Body of pancreas (tissue), 4 donors: ENCODE measurements at regions not wholly inside any gene's neighbourhood (a gene's known extent, or its start where the extent isn't known, plus 50 kb on each side); places are given as distances from the start of the nearest gene placed in this dataset.

Source experiments
- ATAC-seq: fragments of 150-250 bp; one replicate; pipeline ENCODE4 v1.9.1; 2016
- DNase-seq, 4 donors: peaks; one replicate each; pipeline ENCODE4 v3.0.0-alpha.2; 2019
- H3K27ac ChIP-seq, 4 donors: fragments of 200-600 bp; sonication (generic); 1 replicate in 3 of 4; 2 replicates in 1 of 4; pipeline versions ENCODE4 v1.5.1 to v1.6.1; 2016 to 2019; ENCODE audit warnings: mild to moderate bottlenecking in 1 of 4, mixed read lengths in 1 of 4, moderate library complexity in 1 of 4
- H3K27me3 ChIP-seq, 2 donors: fragments of 200-600 bp; sonication (generic); one replicate each; pipeline ENCODE4 v1.6.0; 2016; ENCODE audit warnings: mild to moderate bottlenecking in 1 of 2
- H3K36me3 ChIP-seq, 2 donors: fragments of 200-600 bp; sonication (generic); replicated peaks in 1 of 2; 2 replicates each; pipeline ENCODE4 v1.5.1; 2016; ENCODE audit warnings: low read depth in 2 of 2; ENCODE audit not compliant: insufficient read depth in 1 of 2
- H3K4me1 ChIP-seq: fragments of 200-600 bp; sonication (generic); one replicate; pipeline ENCODE4 v1.6.0; 2016
- H3K4me3 ChIP-seq, 2 donors: fragments of 200-600 bp; sonication (generic); 1 replicate in 1 of 2; 2 replicates in 1 of 2; pipeline ENCODE4 v1.5.1; 2016 to 2019
- H3K9me3 ChIP-seq, 3 donors: fragments of 200-600 bp; sonication (generic); 1 replicate in 2 of 3; 2 replicates in 1 of 3; pipeline ENCODE4 v1.5.1; 2016
- POLR2A ChIP-seq, 3 donors: fragments of 450-650 bp; IDR thresholded peaks; one replicate each; pipeline ENCODE4 v1.6.1; 2016; ENCODE audit warnings: antibody characterized with exemption in 3 of 3, mild to moderate bottlenecking in 2 of 3
- WGBS, 2 donors: methylation state at CpG; one replicate each; pipeline ENCODE4 v1.1.5; 2017; 5-methylcytosine and 5-hydroxymethylcytosine counted together
- intact Hi-C: fragments of 100-400 bp; cut with DNase I; formaldehyde crosslinking; loops from one replicate; pipeline ENCODE4 v1.15.1; 2023
- TF ChIP-seq, protein P1 (sequence below), 7 experiments: fragments of 450-650 bp in 4 of 7; fragments of 200-600 bp in 3 of 7; sonication (generic) in 3 of 7; IDR thresholded peaks; one replicate each; pipeline ENCODE4 v1.5.1; 2016 to 2019; ENCODE audit warnings: antibody characterized with exemption in 7 of 7

DNA sequence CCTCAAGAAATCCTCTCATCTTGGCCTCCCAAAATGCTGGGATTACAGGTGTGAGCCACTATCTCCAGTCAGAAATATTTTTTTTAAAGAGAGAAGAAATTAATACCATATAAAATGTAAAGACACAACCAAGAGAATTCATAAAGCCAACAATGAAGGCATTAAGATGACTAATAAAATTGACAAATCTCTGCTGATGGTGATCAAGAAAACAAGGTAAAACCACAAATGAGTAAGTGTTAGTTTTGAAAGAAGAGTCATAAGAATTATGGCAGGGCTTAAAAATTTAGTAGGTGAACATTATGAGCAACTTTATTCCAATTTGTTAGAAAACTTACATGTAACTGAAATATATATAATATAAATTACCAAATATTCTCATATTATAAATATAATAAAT, 752.8 kb upstream of the CELF4 start:
- no peak for ATAC-seq
- Histone ChIP-seq H3K36me3 (no peaks in the 10 kb centered on the region), H3K27me3 (no peaks in the 10 kb centered on the region), H3K4me3 (no peak overlapping the region), H3K9me3 (no peaks in the 10 kb centered on the region), H3K4me1 (no peaks in the 10 kb centered on the region), H3K27ac (no peak overlapping the region)
- intact Hi-C loops = no loop called here
- TF ChIP-seq POLR2A (IDR thresholded peaks at IDR 0.05) = no peak
- TF ChIP-seq, protein P1, sequence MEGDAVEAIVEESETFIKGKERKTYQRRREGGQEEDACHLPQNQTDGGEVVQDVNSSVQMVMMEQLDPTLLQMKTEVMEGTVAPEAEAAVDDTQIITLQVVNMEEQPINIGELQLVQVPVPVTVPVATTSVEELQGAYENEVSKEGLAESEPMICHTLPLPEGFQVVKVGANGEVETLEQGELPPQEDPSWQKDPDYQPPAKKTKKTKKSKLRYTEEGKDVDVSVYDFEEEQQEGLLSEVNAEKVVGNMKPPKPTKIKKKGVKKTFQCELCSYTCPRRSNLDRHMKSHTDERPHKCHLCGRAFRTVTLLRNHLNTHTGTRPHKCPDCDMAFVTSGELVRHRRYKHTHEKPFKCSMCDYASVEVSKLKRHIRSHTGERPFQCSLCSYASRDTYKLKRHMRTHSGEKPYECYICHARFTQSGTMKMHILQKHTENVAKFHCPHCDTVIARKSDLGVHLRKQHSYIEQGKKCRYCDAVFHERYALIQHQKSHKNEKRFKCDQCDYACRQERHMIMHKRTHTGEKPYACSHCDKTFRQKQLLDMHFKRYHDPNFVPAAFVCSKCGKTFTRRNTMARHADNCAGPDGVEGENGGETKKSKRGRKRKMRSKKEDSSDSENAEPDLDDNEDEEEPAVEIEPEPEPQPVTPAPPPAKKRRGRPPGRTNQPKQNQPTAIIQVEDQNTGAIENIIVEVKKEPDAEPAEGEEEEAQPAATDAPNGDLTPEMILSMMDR (IDR thresholded peaks at IDR 0.05) = no peak
- no peak for DNase-seq

DNA sequence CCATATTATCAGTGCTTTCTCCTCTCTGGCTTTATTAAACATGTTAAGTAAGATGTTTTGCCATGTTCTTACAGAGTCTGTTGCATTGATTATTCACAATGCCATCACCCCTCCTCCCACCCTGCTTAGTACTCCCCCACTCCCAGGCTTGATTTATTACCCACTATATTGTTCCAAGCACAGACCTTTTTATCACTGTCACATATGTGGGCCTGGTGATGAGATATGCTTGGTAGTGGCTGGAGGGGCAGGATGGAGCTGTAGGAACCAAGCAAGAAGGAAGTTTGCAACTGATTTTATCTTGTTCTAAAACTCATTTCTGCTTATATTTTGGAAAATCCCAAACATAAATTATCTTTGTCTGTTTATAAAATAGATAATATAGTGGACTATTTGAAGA, 748.2 kb upstream of the CELF4 start:
- H3K9me3 ChIP-seq = no peaks in the 10 kb centered on the region
- intact Hi-C loops = no loop called here
- H3K27ac ChIP-seq = no peak overlapping the region
- ATAC-seq = no peak
- no peaks in the 10 kb centered on the region for H3K27me3 ChIP-seq
- H3K4me3 ChIP-seq = no peak overlapping the region
- H3K36me3 ChIP-seq = no peaks in the 10 kb centered on the region
- no peak for DNase-seq
- H3K4me1 ChIP-seq = no peaks in the 10 kb centered on the region
- TF ChIP-seq, protein P1 (IDR thresholded peaks at IDR 0.05) = no peak
- TF ChIP-seq POLR2A (IDR thresholded peaks at IDR 0.05) = no peak

- ATAC-seq (no peak), DNase-seq (no peak)
- Histone ChIP-seq H3K27me3 (no peaks in the 10 kb centered on the region), H3K4me3 (no peak overlapping the region), H3K4me1 (no peaks in the 10 kb centered on the region), H3K27ac (no peak overlapping the region), H3K9me3 (no peaks in the 10 kb centered on the region), H3K36me3 (no peaks in the 10 kb centered on the region)
- TF ChIP-seq POLR2A (IDR thresholded peaks at IDR 0.05) = no peak
- intact Hi-C loops = no loop called here
- 28 to 29% methylated on average over 3 of the region's 3 CpGs for WGBS, 2 donors
These were observed 746.9 kb upstream of the CELF4 start for GRCh38 chr18:38312532-38312931.

GRCh38 chr18:38310936-38311335, 745.3 kb upstream of the CELF4 start:
- Histone ChIP-seq H3K27me3 (no peaks in the 10 kb centered on the region), H3K36me3 (no peaks in the 10 kb centered on the region), H3K4me3 (no peak overlapping the region), H3K4me1 (no peaks in the 10 kb centered on the region), H3K9me3 (no peaks in the 10 kb centered on the region), H3K27ac (no peak overlapping the region)
- intact Hi-C loops = no loop called here
- TF ChIP-seq, protein P1 (IDR thresholded peaks at IDR 0.05) = no peak
- no peak for TF ChIP-seq POLR2A (IDR thresholded peaks at IDR 0.05)
- 45 to 59% methylated on average over 2 of the region's 2 CpGs for WGBS, 2 donors
- ATAC-seq (no peak), DNase-seq (no peak)

DNA sequence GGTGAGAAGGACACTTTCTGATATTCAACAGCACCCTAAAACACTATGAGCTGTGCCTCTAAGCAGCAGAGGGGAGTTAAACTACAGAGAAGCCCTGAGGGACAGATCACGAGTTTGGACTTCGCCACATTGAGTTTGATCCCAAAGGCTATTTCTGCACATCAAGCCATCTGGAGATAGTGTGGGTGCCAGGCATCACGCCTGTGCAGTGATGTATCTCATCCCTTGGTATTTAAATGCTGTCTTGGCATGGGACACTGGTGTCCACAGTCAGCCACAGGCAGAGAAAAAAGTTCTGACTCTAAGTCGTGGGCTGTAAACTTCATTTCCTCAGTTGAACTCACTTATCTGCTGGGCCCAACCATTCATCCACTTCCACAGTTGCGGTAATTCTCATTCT, 742.3 kb upstream of the CELF4 start:
- ATAC-seq (no peak), DNase-seq (no peak)
- intact Hi-C loops = no loop called here
- Histone ChIP-seq H3K4me1 (no peaks in the 10 kb centered on the region), H3K27ac (no peak overlapping the region), H3K9me3 (no peaks in the 10 kb centered on the region), H3K4me3 (no peak overlapping the region), H3K27me3 (no peaks in the 10 kb centered on the region), H3K36me3 (no peaks in the 10 kb centered on the region)
- WGBS, 2 donors = 65 to 69% methylated on average over 2 to 5 of the region's 5 CpGs
- TF ChIP-seq POLR2A (IDR thresholded peaks at IDR 0.05) = no peak
- TF ChIP-seq, protein P1 (IDR thresholded peaks at IDR 0.05) = no peak
